ENCODE measurements at regions not wholly inside any gene's neighbourhood (a gene's known extent, or its start where the extent isn't known, plus 50 kb on each side); places are given as distances from the start of the nearest gene placed in this dataset.

GRCh38 chr3:22117751-22118346 is 366.8 kb upstream of the ZNF385D start:
- no peak for DNase-seq

- no peak for DNase-seq
These were observed 367.5 kb upstream of the ZNF385D start for GRCh38 chr3:22118542-22118941.

DNA sequence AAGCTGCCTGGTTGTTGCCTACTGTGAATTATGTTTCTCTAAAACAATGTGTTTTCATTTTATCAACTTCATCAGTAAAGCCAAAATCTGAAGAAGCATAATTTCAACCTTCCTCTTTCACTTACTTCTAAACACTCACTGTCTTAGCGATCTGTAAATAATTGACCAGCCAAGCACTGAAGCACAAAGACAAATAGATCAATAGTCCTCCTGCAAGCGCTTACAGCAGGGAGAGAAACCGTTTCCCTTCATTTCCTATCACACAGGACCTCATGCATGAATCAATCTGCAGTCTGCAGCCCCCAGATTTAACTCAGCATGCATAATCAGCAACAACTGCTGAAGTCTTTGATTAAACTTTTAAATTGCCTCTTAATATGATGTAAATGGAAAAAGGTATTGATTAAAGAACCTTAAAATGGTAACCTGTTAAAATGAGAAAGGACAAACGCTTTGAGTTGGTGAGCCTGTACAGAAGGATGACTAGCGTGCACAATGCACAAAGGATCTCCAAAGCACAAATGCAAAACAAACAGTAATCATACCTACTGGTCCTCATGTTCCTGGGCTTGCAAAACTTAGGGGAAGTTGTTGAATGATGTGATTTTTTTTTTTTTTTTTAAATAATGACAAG is 370.2 kb upstream of the ZNF385D start:
- DNase-seq: no peak

- DNase-seq: no peak
These were observed 371.6 kb upstream of the ZNF385D start for GRCh38 chr3:22122567-22122966.

DNA sequence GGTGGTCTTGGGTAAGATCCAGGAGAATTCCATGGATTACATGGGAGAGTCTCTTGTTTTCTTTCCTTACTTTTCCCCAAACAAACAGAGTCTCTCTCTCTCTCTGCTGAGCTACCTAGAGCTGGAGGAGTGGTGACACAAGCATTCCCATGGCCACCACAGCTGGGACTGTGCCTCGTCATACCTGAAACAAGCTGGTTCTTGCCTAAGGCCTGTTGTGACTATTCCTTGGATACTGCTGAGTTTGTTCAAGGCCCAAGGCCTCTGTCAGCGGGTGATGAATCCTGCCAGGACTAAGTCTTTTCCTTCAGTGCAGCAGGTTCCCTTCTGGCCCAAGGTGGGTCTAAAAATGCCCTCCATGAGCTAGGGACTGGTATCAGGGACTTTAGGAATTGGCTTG is 378.1 kb upstream of the ZNF385D start:
- no peak for DNase-seq

DNA sequence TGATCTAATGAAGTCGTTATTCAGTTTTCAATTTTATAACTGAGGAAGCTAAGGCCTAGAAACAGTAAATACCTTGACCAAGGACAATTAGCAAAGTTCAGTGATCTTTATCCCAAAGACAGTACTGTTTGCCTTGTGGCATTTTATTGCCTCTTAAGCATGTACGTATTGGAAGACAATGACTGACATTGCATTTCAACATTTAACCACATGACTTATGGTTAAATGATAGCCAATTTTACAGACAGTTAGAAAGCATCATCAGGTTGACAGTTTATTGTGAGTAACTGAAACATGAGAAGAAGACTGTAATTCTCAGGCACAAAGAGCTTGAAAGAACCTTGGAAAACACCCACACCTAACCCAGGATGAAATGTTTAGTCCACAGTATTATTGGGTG is 390.8 kb upstream of the ZNF385D start:
- no peak for DNase-seq

- DNase-seq: no peak
These were observed 396.2 kb upstream of the ZNF385D start for GRCh38 chr3:22147161-22147560.

DNA sequence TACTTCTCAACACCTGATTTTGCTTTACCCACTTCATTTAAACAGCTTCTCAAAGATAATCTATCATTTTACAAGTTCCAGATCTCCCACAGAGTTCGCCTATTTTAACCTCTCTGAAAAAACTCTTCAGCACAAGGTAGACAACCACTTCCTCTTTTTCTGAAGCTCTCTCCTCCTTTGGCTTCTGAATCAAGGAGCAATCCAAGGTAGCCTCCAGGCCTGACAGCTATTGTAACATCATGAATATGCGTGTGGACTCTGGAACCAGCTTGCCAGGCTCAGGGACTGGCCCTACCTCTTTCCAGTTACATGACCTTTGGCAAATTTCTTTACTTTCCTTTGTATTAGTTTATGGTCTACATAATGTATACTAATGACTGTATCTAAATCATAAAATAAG is 405.9 kb upstream of the ZNF385D start:
- DNase-seq: no peak

- DNase-seq: no peak
These were observed 406.8 kb upstream of the ZNF385D start for GRCh38 chr3:22157848-22158247.

- no peak for DNase-seq
These were observed 408.1 kb upstream of the ZNF385D start for GRCh38 chr3:22159004-22159695.

GRCh38 chr3:22161315-22161714 is 410.3 kb upstream of the ZNF385D start:
- no peak for DNase-seq

DNA sequence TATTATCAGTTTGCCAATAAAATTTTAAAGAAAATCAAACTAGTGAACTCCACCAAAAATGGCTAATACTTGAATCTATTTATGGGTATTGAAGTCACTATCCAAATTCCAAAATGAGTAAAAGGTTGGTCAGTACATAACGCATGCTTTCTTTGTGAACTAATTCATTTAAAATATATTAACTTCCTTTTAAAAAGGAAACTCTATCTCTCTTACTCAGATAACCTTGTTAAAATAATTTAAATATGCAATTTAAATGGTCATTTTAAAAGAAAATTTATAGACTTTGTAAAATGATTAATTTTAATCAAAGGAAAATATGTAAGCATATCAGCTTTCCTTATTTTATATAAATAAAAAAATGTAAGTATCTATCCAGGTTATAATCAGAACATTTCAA is 419.4 kb upstream of the ZNF385D start:
- DNase-seq: no peak

GRCh38 chr3:22172964-22173363 is 422.0 kb upstream of the ZNF385D start:
- DNase-seq: no peak

- no peak for DNase-seq
These were observed 424.9 kb upstream of the ZNF385D start for GRCh38 chr3:22175947-22176346.

GRCh38 chr3:22176911-22177310 is 425.9 kb upstream of the ZNF385D start:
- no peak for DNase-seq

- DNase-seq: no peak
These were observed 438.6 kb upstream of the ZNF385D start for GRCh38 chr3:22189616-22190015.

GRCh38 chr3:22199095-22199494 is 448.1 kb upstream of the ZNF385D start:
- no peak for DNase-seq

- DNase-seq: no peak
These were observed 457.8 kb upstream of the ZNF385D start for GRCh38 chr3:22208844-22209243.

DNA sequence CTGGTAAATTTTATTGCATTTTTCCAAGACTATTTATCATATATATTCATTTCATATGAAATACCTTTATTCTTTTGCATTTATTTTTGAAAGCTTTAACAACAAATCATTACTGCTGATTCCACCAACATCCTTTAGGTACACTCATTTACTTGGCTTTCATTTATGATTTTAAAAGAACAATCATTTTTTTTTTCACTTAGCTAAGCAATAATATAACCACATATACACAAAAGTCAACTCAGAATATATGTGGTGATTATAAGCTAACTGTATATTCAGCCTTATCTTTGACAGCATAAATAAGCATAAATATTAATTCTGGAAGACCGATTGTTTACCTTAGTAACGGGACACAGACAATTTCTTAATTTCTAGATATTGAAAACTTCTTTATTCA is 458.6 kb upstream of the ZNF385D start:
- DNase-seq: no peak

GRCh38 chr3:22210693-22211092 is 459.7 kb upstream of the ZNF385D start:
- no peak for DNase-seq

GRCh38 chr3:22216601-22217000 is 465.6 kb upstream of the ZNF385D start:
- no peak for DNase-seq

DNA sequence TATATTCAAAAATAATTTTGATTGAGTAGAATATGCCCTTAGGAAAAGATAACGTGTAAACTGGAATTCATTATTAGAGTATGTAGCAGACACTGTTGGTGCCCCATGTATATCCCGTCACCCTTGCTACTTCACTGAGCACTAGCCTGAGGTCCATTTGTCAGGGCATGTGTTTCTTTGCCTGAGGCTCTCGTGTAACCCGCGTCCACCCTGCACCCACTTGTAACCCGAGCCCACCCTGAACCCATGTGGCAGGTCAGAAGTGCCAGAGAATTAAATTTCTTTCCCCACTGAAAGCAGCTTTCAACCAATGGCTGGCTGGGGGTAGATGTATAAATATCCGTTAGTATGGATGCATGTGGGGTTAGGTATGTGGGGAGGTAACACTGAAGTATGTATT is 474.2 kb upstream of the ZNF385D start:
- DNase-seq: no peak

- DNase-seq: no peak
These were observed 477.7 kb upstream of the ZNF385D start for GRCh38 chr3:22228705-22229104.

DNA sequence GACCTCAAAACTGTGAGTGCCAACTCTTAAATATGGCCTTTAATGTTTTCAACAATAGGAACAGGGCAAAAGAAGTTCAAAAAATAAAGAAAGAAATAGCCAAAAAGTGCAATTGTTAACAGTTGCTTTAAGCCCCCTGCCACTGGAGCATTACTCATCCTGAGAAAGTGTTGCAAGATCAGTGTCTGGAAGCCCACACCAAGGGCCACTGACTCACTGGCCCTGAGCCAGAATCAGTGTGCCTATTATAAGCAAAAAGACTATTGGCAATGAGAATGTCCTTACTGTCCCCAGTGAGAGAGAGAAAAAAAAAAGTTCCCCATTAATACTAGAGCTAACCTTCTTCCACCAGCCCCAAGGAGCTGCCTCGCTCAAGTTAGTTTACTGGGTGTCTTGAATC is 480.1 kb upstream of the ZNF385D start:
- no peak for DNase-seq

Measured in activated naive CD4-positive, alpha-beta T cell treated with Interleukin-2 at 50 U/mL for 16 hours (primary cell).